Liver (tissue), 7 donors: ENCODE measurements at regions not wholly inside any gene's neighbourhood (a gene's known extent, or its start where the extent isn't known, plus 50 kb on each side); places are given as distances from the start of the nearest gene placed in this dataset.
"Not testable (repeated sequence)": the region's sequence is repeated elsewhere in the genome, so short reads cannot be mapped to it uniquely, and the experiment has no call there.

ENCODE experiments used
- DNase-seq: peaks from one replicate; pipeline ENCODE4 v3.0.0-alpha.2; 2017; ENCODE audit warnings: low spot score
- H3K27ac ChIP-seq, 2 donors: one replicate each; pipeline ENCODE4 v1.7.0; 2013; ENCODE audit warnings: inconsistent platforms in 2 of 2, low read length in 2 of 2, control low read depth in 1 of 2, low read depth in 1 of 2, mild to moderate bottlenecking in 1 of 2
- H3K27me3 ChIP-seq, 4 donors: one replicate each; pipeline versions ENCODE4 v1.6.1 to v1.7.0; 2013; ENCODE audit warnings: low read length in 3 of 4, inconsistent platforms in 1 of 4, mild to moderate bottlenecking in 1 of 4, moderate library complexity in 1 of 4; ENCODE audit not compliant: control insufficient read depth in 4 of 4, insufficient read depth in 4 of 4
- H3K36me3 ChIP-seq, 4 donors: one replicate each; pipeline versions ENCODE4 v1.6.1 to v1.7.0; 2013; ENCODE audit warnings: low read length in 3 of 4, mild to moderate bottlenecking in 3 of 4, low read depth in 1 of 4, moderate library complexity in 1 of 4; ENCODE audit not compliant: control insufficient read depth in 4 of 4, insufficient read depth in 3 of 4
- H3K4me1 ChIP-seq, 4 donors: one replicate each; pipeline versions ENCODE4 v1.6.1 to v1.7.0; 2013; ENCODE audit warnings: low read length in 3 of 4, mild to moderate bottlenecking in 3 of 4, moderate library complexity in 1 of 4; ENCODE audit not compliant: control insufficient read depth in 4 of 4, insufficient read depth in 4 of 4
- H3K4me3 ChIP-seq, 3 donors: one replicate each; pipeline versions ENCODE4 v1.6.1 to v1.7.0; 2013; ENCODE audit warnings: low read length in 3 of 3, control low read depth in 1 of 3, low read depth in 1 of 3, mild to moderate bottlenecking in 1 of 3
- H3K9ac ChIP-seq, 2 donors: one replicate each; pipeline ENCODE4 v1.7.0; 2013; ENCODE audit warnings: low read length in 2 of 2, mild to moderate bottlenecking in 2 of 2, moderate library complexity in 2 of 2, control low read depth in 1 of 2, low read depth in 1 of 2
- H3K9me3 ChIP-seq, 4 donors: one replicate each; pipeline versions ENCODE4 v1.6.1 to v1.7.0; 2013; ENCODE audit warnings: low read length in 3 of 4; ENCODE audit not compliant: control insufficient read depth in 4 of 4
- GABPA ChIP-seq, 2 donors: IDR thresholded peaks in 1 of 2; conservative IDR thresholded peaks in 1 of 2; 2 replicates each; pipeline ENCODE4 v1.6.1; 2016; ENCODE audit warnings: antibody characterized with exemption in 2 of 2, mild to moderate bottlenecking in 1 of 2, moderate library complexity in 1 of 2
- MAX ChIP-seq: IDR thresholded peaks from 2 replicates; pipeline ENCODE4 v1.6.1; 2016; ENCODE audit warnings: antibody characterized with exemption
- REST ChIP-seq: IDR thresholded peaks from 2 replicates; pipeline ENCODE4 v1.6.1; 2016; ENCODE audit warnings: antibody characterized with exemption, mild to moderate bottlenecking
- SP1 ChIP-seq: IDR thresholded peaks from 2 replicates; pipeline ENCODE4 v1.6.1; 2018; ENCODE audit warnings: antibody characterized with exemption, mild to moderate bottlenecking
- TAF1 ChIP-seq: conservative IDR thresholded peaks from 2 replicates; pipeline ENCODE4 v1.6.1; 2016; ENCODE audit warnings: antibody characterized with exemption, mild to moderate bottlenecking
- ZBTB33 ChIP-seq: IDR thresholded peaks from 2 replicates; pipeline ENCODE4 v1.6.1; 2016; ENCODE audit warnings: antibody characterized with exemption
- WGBS: extraction: QIAGEN DNeasy Blood & Tissue Kit; methylation state at CpG from one replicate; pipeline ENCODE4 v1.1.7; 2013; 5-methylcytosine and 5-hydroxymethylcytosine counted together
- donor health status: healthy.
- donor health status: healthy.
- donor health status: healthy.
- donor health status: healthy.

GRCh38 chr1:83418558-83418957 is 580.4 kb downstream of the TTLL7 start:
- Histone ChIP-seq H3K4me3 (no peak overlapping the region), H3K27me3 (no peaks in the 10 kb centered on the region), H3K27ac (no peak overlapping the region), H3K4me1 (no peaks in the 10 kb centered on the region), H3K9me3 (no peaks in the 10 kb centered on the region), H3K9ac (no peak overlapping the region), H3K36me3 (no peaks in the 10 kb centered on the region)
- TF ChIP-seq TAF1 (no peak), GABPA (IDR thresholded peaks at IDR 0.05 in 1 of 2, conservative IDR thresholded peaks at IDR 0.05 in 1 of 2) (no peak), SP1 (no peak), REST (no peak), ZBTB33 (no peak), MAX (no peak)
- 94% methylated on average over 1 of the region's 1 CpG for whole genome bisulfite sequencing
- DNase-seq: no peak

- WGBS: 74% methylated on average over 3 of the region's 6 CpGs
Measured at GRCh38 chr1:83413839-83414107, 585.2 kb downstream of the TTLL7 start.

GRCh38 chr1:83410746-83411413 is 588.1 kb downstream of the TTLL7 start:
- not testable (repeated sequence) for H3K9ac ChIP-seq, H3K4me3 ChIP-seq, H3K9me3 ChIP-seq, DNase-seq, H3K4me1 ChIP-seq, H3K27ac ChIP-seq, H3K27me3 ChIP-seq, H3K36me3 ChIP-seq
- WGBS: 68% methylated on average over 5 of the region's 6 CpGs

More at GRCh38 chr1:83413839-83414107, 585.2 kb downstream of the TTLL7 start:
- not testable (repeated sequence) for H3K4me1 ChIP-seq, DNase-seq, H3K27me3 ChIP-seq, H3K27ac ChIP-seq, H3K36me3 ChIP-seq, H3K9ac ChIP-seq, H3K4me3 ChIP-seq, H3K9me3 ChIP-seq

- 91% methylated on average over 3 of the region's 7 CpGs for WGBS
- H3K27ac ChIP-seq, H3K9me3 ChIP-seq, DNase-seq, H3K4me3 ChIP-seq, H3K27me3 ChIP-seq, H3K36me3 ChIP-seq, H3K4me1 ChIP-seq, H3K9ac ChIP-seq: not testable (repeated sequence)
Measured at GRCh38 chr1:83406693-83407371, 592.1 kb downstream of the TTLL7 start.

GRCh38 chr1:83405789-83406188 is 593.1 kb downstream of the TTLL7 start:
- not testable (repeated sequence) for H3K9ac ChIP-seq, DNase-seq, H3K9me3 ChIP-seq, H3K27ac ChIP-seq, H3K27me3 ChIP-seq, H3K4me3 ChIP-seq, H3K4me1 ChIP-seq, H3K36me3 ChIP-seq
- 37% methylated on average over 1 of the region's 1 CpG for WGBS

GRCh38 chr1:83403500-83403899 is 595.4 kb downstream of the TTLL7 start:
- H3K27ac ChIP-seq, H3K9me3 ChIP-seq, H3K4me3 ChIP-seq, H3K9ac ChIP-seq, H3K4me1 ChIP-seq, DNase-seq, H3K36me3 ChIP-seq, H3K27me3 ChIP-seq: not testable (repeated sequence)
- 57% methylated on average over 7 of the region's 7 CpGs for WGBS
